Uterus (tissue), 2 donors: ENCODE measurements at regions not wholly inside any gene's neighbourhood (a gene's known extent, or its start where the extent isn't known, plus 50 kb on each side); places are given as distances from the start of the nearest gene placed in this dataset.

ENCODE experiments used
- POLR2A ChIP-seq, 2 donors: fragments of 450-650 bp; IDR thresholded peaks; one replicate each; pipeline ENCODE4 v1.6.1; 2016; ENCODE audit warnings: antibody characterized with exemption in 2 of 2, mild to moderate bottlenecking in 1 of 2, moderate library complexity in 1 of 2
- TF ChIP-seq, protein P1 (sequence below), 4 experiments: fragments of 200-600 bp in 2 of 4; fragments of 450-650 bp in 2 of 4; sonication (generic) in 2 of 4; IDR thresholded peaks; one replicate each; pipeline ENCODE4 v1.5.1; 2016 to 2019; ENCODE audit warnings: antibody characterized with exemption in 4 of 4, mild to moderate bottlenecking in 2 of 4, moderate library complexity in 1 of 4

DNA sequence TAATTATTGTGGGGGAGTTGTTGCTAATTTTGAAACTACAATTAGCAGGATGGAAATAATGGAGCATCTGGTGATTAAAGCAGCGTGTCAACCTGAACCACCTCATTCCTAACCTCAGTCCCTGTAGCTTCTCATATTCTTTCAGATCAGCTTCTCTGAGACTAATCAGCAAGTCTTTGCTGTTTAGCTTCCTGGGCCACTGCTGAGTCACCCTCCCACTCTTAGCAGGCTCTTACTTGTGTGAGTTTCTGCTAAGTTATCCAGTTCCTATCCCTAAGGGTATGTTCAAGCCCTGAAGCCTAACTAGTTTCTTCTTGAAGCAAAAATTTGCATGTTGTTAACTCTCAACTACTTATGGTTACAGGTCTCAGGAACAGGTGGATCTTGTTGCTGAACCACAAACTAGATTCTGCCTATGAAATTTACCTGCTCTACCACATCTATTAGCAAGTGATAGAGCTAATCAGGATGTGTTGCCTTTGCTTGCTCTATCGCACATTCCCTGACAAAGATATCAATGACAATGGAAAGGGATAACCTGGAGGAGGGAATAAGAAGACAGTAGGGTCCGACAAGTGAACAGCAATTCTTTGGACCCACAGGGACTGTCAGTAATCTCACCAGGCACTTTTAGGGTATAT lies 134.2 kb downstream of the EIF4E start:
- TF ChIP-seq, protein P1, sequence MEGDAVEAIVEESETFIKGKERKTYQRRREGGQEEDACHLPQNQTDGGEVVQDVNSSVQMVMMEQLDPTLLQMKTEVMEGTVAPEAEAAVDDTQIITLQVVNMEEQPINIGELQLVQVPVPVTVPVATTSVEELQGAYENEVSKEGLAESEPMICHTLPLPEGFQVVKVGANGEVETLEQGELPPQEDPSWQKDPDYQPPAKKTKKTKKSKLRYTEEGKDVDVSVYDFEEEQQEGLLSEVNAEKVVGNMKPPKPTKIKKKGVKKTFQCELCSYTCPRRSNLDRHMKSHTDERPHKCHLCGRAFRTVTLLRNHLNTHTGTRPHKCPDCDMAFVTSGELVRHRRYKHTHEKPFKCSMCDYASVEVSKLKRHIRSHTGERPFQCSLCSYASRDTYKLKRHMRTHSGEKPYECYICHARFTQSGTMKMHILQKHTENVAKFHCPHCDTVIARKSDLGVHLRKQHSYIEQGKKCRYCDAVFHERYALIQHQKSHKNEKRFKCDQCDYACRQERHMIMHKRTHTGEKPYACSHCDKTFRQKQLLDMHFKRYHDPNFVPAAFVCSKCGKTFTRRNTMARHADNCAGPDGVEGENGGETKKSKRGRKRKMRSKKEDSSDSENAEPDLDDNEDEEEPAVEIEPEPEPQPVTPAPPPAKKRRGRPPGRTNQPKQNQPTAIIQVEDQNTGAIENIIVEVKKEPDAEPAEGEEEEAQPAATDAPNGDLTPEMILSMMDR (IDR thresholded peaks at IDR 0.05) = no peak
- TF ChIP-seq POLR2A (IDR thresholded peaks at IDR 0.05) = no peak
